ENCODE measurements at regions not wholly inside any gene's neighbourhood (a gene's known extent, or its start where the extent isn't known, plus 50 kb on each side); places are given as distances from the start of the nearest gene placed in this dataset.
"Not testable (repeated sequence)": the region's sequence is repeated elsewhere in the genome, so short reads cannot be mapped to it uniquely, and the experiment has no call there.

GRCh38 chr14:105635560-105635959, 109.2 kb downstream of the TMEM121 start:
- DNase-seq (ENCODE audit: low read depth): no peak
- TF ChIP-seq CTCF (IDR thresholded peaks at IDR 0.05; ENCODE audit: control insufficient read depth, extremely low read depth, insufficient read depth): no peak

GRCh38 chr14:105636021-105636420, 109.6 kb downstream of the TMEM121 start:
- DNase-seq (ENCODE audit: low read depth); H3K4me3 ChIP-seq (ENCODE audit: low read depth, low read length): not testable (repeated sequence)

More at GRCh38 chr14:105635560-105635959, 109.2 kb downstream of the TMEM121 start:
- H3K4me3 ChIP-seq (ENCODE audit: low read depth, low read length): no peak overlapping the region

- DNase-seq (ENCODE audit: low read depth): no peak
- TF ChIP-seq CTCF (IDR thresholded peaks at IDR 0.05; ENCODE audit: control insufficient read depth, extremely low read depth, insufficient read depth): no peak
- no peak overlapping the region for H3K4me3 ChIP-seq (ENCODE audit: low read depth, low read length)
Measured at GRCh38 chr14:105636935-105637334, 110.6 kb downstream of the TMEM121 start.

- not testable (repeated sequence) for H3K4me3 ChIP-seq (ENCODE audit: low read depth, low read length); DNase-seq (ENCODE audit: low read depth)
Measured at GRCh38 chr14:105637345-105637744, 111.0 kb downstream of the TMEM121 start.

- not testable (repeated sequence) for DNase-seq (ENCODE audit: low read depth); H3K4me3 ChIP-seq (ENCODE audit: low read depth, low read length)
Measured at GRCh38 chr14:105639969-105640931, 113.9 kb downstream of the TMEM121 start.

- no peak for TF ChIP-seq CTCF (IDR thresholded peaks at IDR 0.05; ENCODE audit: control insufficient read depth, extremely low read depth, insufficient read depth)
- DNase-seq (ENCODE audit: low read depth): no peak
- no peak overlapping the region for H3K4me3 ChIP-seq (ENCODE audit: low read depth, low read length)
Measured at GRCh38 chr14:105641075-105641937, 114.9 kb downstream of the TMEM121 start.

- not testable (repeated sequence) for H3K4me3 ChIP-seq (ENCODE audit: low read depth, low read length); DNase-seq (ENCODE audit: low read depth)
Measured at GRCh38 chr14:105641951-105642350, 115.6 kb downstream of the TMEM121 start.

- not testable (repeated sequence) for H3K4me3 ChIP-seq (ENCODE audit: low read depth, low read length); DNase-seq (ENCODE audit: low read depth)
Measured at GRCh38 chr14:105642486-105642885, 116.1 kb downstream of the TMEM121 start.

- H3K4me3 ChIP-seq (ENCODE audit: low read depth, low read length); DNase-seq (ENCODE audit: low read depth): not testable (repeated sequence)
Measured at GRCh38 chr14:105643406-105644052, 117.1 kb downstream of the TMEM121 start.

- not testable (repeated sequence) for H3K4me3 ChIP-seq (ENCODE audit: low read depth, low read length); DNase-seq (ENCODE audit: low read depth)
Measured at GRCh38 chr14:105644053-105644435, 117.7 kb downstream of the TMEM121 start.

GRCh38 chr14:105644457-105644856, 118.1 kb downstream of the TMEM121 start:
- not testable (repeated sequence) for DNase-seq (ENCODE audit: low read depth); H3K4me3 ChIP-seq (ENCODE audit: low read depth, low read length)

GRCh38 chr14:105644891-105645290, 118.5 kb downstream of the TMEM121 start:
- DNase-seq (ENCODE audit: low read depth); H3K4me3 ChIP-seq (ENCODE audit: low read depth, low read length): not testable (repeated sequence)

- H3K4me3 ChIP-seq (ENCODE audit: low read depth, low read length); DNase-seq (ENCODE audit: low read depth): not testable (repeated sequence)
Measured at GRCh38 chr14:105645389-105645788, 119.0 kb downstream of the TMEM121 start.
